ENCODE measurements at regions not wholly inside any gene's neighbourhood (a gene's known extent, or its start where the extent isn't known, plus 50 kb on each side); places are given as distances from the start of the nearest gene placed in this dataset.

- no peak for DNase-seq
Observed at GRCh38 chr10:131746241-131746711, 154.5 kb upstream of the PPP2R2D start.

- no peak for DNase-seq
Observed at GRCh38 chr10:131746785-131747184, 154.0 kb upstream of the PPP2R2D start.

- DNase-seq, result no peak
Observed at GRCh38 chr10:131747251-131747650, 153.6 kb upstream of the PPP2R2D start.

DNA sequence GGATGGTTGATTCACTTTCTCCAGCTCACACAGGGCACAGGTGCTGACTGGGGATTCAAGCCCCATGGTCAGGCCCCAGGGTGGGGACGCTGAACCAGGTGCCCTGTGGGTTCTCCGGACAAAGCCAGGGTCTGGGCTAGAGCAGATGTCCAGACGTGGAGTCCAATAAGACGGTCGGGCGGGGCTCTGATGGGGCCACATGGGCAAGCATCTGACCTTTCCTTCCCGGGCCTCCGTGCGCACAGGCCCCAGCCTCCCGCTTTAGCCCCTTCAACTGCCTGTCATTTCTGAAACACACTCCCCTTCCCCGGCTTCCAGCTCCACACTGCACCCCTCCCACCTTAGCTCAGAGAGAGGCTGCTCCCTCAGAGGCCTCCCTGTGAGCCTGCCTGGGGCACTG lies 153.0 kb upstream of the PPP2R2D start:
- DNase-seq, result no peak

- no peak for DNase-seq
Observed at GRCh38 chr10:131748191-131748590, 152.6 kb upstream of the PPP2R2D start.

DNA sequence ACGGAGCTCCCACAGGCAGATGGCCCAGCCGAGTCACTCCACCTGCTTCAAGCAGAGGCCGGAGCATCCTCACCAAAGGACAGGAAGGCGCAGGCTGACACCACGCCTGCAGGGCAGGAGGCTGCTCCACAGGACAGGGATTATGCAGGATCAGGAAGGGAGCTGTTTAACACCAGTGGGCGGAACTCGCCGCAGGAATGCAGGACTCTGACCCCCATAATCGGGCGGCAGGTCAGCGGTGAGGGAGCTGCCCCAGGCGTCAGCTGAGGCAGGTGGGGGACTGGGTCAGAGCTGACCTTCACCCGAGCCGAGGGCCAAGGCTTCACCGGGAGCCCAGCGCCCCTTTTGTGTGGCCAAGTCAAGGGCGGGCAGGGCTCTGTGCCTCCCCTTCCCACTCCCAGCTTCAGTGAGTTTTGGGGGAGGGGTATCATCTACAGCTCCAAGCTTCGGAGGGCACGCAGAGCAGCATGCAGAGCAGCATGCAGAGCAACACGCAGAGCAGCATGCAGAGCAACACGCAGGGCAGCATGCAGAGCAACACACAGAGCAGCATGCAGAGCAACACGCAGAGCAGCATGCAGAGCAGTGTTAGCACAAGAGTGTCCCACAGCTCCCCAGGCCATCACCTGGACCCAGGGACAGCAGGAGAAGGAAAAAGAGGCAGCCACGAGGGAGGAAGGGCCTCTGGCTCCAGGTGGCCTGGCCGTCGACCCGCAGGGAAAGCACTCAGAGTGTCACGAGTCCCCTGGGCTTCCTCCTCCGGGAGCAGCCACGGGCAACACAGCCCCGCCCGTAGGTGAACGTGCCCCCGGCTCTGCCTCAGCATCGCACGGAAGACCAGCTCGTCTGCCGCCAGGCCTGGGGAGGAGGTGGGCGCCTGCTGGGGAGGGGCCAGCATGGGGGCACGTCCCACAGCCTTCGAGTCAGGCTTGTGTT lies 151.7 kb upstream of the PPP2R2D start:
- DNase-seq, result no peak

DNA sequence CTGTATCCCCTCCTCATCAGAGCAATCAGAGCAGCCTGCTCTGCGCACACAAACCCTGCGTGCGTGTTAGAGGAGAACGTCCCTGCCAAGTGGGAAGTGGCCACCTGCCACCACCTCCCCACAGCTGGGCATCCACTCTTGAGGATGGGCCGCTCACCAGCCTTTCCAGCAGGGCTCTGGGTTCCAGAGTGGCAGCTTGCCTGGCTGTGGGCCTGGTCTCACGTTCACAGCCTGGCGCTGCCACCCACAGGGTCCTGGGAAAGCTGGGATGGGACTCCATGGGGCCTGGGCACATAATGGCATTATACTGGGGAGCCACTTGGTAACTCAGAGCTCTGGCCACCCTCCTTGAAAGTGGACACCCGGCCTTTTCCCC lies 151.1 kb upstream of the PPP2R2D start:
- DNase-seq, result no peak

- DNase-seq, result no peak
Observed at GRCh38 chr10:131750171-131750895, 150.5 kb upstream of the PPP2R2D start.

- no peak for DNase-seq
Observed at GRCh38 chr10:131750973-131751826, 149.6 kb upstream of the PPP2R2D start.

DNA sequence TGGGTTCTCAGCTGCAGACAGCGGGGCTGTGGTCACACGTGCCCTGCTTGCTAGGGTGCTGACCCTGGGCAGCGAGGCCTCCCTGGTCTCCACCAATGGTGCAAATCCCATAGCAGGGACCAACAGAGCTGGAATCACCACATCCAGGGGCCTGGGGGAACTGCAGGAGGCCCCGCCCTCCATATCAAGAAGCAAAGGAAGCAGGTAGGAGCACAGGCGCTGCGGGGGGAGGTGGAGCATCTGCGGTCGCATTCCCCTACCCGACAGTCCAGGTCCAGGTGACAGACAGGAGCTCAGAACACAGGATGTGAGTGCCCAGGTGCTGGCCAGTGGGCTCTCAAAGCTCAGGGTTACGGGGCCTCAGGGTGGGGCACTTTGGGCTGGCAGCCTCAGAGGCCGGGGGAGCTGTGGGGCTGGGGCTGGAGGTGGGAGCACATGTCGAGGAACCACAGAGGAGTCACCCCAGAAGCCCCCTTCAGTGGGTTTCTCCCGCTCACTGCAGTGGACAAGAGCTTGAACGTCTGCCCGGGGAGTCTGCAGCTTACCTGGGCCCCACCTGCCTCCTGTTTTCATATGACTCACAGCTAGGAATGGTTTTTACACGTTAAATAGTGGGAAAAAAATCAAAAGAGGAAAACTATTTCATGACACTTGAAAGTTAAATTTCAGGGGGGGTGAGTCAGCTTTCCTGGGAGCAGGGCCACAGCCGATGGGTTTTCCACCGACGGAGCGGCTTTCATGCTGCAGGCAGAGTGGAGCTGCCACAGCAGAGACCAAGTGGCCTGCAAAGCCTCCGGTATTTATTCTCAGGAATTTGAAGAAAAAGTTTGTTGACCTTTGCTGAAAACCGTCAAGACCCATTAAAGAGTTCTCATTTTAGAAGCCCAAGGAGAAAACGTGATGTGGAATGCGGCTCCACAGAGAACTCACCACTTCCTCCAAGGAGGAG lies 148.7 kb upstream of the PPP2R2D start:
- DNase-seq, result no peak

- no peak for DNase-seq
Observed at GRCh38 chr10:131753336-131753735, 147.5 kb upstream of the PPP2R2D start.

- DNase-seq, result no peak
Observed at GRCh38 chr10:131755200-131755599, 145.6 kb upstream of the PPP2R2D start.

GRCh38 chr10:131757285-131758058 lies 143.3 kb upstream of the PPP2R2D start:
- DNase-seq, result no peak

DNA sequence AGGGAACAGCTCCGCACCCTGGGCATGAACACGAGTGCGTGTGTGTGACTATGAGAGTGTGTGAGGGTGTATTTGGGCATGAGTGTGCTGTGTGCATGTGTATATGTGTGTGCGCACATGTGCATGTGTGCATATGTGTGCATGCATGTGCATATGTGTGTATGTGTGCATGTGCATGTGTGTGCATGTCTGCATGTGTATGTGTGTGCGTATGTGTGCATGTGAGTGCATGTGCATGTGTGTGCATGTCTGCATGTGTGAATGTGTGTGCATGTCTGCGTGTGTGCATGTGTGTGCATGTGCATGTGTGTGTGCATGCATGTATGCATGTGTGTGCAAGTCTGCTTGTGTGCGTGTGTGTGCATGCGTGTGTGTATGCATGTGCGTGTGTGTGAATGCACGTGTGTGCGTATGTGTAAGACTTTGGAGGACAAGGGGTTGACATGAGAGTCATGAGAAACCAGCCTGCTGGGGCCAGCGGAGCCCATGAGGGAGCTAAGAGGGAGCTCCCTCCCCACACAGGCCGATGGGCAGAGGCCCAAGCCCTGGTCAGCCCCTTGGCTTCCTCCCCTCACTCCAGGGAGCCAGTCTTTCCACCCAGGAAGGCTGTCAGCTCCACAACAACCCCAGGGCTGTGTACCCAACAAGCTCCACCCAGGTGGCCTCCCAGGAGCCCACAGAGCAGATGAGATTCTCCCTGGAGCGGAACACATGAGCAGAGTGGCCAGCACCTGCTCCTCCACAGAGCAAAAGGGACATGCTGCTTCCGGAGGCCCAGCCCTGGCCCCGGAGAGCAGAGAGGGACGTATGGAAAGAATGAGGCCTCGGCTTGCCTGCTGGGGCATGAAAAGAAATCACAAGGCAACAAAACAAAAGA lies 142.5 kb upstream of the PPP2R2D start:
- DNase-seq, result no peak

DNA sequence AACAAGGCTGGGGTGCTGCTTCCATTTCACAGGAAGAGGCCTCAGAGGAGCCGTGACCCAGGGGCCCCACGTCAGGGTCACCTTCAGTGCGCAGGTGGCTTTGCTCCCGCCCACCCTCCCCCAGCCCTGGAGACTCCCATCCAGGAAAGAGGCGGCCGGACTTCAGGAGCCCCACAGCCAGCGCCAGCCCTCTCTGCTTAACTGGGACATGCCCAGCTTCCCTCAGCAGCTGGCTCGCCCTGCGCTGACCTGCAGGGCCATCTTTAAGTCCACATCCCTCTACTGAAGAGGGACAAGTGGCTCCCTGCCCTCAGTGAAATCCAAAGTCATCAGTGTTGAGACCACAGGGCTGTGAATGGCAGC lies 141.9 kb upstream of the PPP2R2D start:
- no peak for DNase-seq

GRCh38 chr10:131759347-131759746 lies 141.5 kb upstream of the PPP2R2D start:
- no peak for DNase-seq

GRCh38 chr10:131760416-131761166 lies 140.2 kb upstream of the PPP2R2D start:
- DNase-seq, result no peak

- no peak for DNase-seq
Observed at GRCh38 chr10:131762789-131763696, 137.8 kb upstream of the PPP2R2D start.
